GM21825 (cell line): ENCODE measurements at regions not wholly inside any gene's neighbourhood (a gene's known extent, or its start where the extent isn't known, plus 50 kb on each side); places are given as distances from the start of the nearest gene placed in this dataset.

Source experiments
- ATAC-seq: cut with Tn5 transposase; IDR thresholded peaks from one replicate; pipeline ENCODE4 v1.9.1; 2021; ENCODE audit warnings: mild to moderate bottlenecking, moderate library complexity; ENCODE audit not compliant: unreplicated experiment

DNA sequence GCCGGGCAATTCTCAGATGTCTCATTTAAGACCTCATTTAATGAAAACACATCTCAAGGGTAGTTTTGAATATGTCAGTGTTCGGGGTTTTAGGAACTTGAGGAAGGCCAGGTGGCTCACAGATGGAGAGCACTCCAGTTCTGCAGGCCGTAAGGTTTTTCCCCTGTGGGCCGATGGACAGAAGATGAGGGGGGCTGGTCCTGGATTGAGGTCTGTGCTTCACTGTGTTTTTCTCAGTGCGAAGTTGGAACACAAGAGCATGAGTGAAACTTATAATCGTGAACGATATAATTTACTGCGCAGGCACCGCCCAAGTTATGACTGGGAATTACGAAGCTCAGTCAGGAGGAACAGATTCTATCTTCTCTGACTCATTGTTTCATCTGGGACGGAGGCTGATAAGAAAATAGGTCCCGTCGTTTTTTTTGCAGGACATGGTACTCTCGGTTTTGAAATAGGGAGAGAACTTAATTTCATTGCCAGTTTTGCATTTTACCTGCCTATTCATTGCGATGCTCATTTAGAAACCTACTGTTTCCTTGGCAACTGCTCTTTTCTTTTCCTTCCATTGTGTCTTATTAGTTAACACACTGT is 591.0 kb upstream of the PFKP start:
- ATAC-seq, result no peak

DNA sequence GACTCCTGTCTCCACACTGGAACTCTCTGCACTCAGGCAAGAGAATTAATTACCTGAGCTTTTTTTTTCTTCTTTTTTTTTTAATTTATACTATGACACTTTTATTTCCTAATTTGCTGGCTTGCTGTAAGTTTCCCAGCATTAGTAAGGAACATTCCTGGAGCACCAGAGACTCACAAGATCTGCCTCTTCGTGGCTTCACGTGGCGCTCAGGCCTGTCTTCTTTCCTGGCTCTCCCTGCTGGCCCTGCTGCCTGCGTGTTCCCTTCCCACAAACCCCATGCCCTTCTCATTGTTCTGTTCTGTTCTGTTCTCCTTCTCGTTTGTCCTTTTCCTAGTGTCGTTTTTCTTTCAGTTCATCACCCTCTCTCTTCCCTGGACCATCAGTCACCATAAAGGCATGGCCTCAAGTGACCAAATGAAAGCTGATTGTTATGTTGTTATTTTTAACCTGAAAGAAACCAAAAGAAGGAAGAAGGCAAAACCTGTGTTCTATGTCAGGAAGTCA is 591.6 kb upstream of the PFKP start:
- ATAC-seq, result no peak

DNA sequence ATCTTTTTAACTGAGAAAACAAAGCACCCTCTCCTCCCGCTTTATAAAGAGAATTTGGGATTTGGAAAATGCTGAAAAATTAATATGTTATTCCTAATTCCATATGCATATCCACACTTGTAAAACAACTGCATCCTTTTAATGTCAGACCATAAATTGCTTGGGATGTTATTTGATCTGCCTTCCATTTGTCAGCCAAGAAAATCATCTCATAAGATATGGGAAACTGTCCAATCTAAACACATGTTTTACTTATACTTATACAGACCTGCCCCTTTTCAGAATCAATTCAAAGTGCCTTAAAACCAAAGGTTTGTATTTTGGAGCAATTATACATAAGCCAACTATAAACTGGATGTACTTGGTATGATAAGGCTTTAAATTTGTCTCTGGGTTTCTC is 595.5 kb upstream of the PFKP start:
- no peak for ATAC-seq

DNA sequence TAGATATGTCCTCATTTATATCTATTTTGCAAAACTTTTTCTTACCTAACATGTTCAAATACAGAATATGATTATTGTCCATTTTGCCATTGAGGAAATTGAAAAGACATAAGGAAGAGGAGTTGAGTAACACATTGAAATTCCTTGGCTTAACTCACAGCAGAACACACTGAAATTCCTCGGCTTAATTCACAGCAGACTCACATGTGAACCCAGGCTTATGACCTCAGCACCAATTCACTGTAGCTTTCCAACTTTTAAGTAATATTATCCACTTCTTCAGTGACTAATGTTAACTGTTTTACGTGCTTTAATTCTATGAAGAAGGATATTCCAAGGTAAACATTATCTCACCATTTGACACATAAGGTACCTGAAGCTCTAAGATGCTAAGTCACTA is 597.5 kb upstream of the PFKP start:
- no peak for ATAC-seq

DNA sequence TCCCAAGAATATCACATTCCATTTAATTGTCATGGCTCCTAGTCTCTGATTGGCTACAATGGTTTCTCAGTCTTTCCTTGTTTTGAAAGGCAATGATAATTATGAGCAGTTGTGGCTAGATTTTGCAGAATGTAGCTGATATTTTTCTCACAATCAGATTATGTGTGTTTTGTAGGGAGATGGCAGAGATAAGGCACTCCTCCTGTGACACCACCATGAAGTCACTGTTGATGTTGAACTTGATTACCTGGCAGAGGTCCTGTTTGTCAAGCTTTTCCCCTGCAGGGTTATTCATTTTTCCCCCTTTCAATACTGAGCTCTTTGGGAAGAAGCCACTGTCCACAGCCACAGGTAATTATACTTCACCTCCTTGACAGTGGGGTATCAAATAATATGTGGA is 602.9 kb upstream of the PFKP start:
- ATAC-seq, result no peak

DNA sequence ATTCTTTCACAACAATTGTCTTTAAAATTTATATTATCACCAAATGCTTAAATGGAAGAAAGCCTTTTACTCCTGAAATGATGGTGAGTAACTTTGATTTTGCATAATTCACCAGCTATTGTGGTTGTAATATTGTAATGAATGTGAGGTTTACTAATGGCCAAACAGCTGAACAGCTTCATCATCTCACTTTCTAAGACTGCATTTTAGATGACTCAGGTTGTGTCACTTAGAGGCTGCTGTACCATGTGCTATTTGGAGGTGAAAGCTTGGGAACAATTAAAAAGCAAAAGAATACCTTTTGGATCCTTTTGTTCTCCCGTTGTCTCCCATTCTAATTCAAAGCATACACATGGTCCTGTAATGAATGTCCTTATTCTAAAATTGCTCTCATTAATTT is 604.0 kb upstream of the PFKP start:
- no peak for ATAC-seq

DNA sequence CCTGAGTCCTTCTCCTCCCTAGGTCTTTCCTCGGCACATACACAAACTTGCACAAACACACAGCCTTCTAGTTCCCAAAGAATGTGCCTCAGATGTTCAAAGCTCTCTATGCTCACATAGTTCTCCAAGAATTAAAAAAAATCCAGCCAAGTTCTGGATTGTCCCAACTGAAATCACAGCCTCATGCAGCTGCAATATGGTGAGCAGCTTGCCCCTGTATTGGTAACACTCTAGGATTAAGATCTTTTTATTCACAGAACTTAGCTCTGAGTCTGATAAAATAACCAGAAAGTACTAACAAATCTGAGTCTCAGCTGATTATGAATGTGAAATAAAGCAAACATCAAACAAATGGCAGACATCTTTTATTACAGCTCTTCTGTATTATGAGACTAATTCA is 604.8 kb upstream of the PFKP start:
- ATAC-seq, result no peak

DNA sequence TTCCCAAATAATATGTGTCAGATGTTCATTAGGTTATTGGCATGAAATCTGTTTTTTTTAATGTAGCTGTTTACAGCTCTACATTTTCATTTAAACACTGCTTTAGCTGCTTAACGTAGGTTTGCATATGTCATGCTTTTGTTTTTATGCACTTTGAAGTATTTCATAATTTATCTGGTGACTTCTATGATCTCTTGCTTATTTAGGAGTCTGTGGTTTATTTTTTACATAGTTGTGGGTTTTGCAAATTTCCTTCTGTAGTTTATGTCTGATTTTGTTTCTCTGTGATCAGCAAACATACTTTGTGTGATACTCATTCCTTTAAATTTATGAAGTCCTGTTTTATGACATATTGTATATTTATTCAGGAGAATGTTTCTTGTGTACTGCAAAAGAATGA is 606.5 kb upstream of the PFKP start:
- ATAC-seq, result no peak

DNA sequence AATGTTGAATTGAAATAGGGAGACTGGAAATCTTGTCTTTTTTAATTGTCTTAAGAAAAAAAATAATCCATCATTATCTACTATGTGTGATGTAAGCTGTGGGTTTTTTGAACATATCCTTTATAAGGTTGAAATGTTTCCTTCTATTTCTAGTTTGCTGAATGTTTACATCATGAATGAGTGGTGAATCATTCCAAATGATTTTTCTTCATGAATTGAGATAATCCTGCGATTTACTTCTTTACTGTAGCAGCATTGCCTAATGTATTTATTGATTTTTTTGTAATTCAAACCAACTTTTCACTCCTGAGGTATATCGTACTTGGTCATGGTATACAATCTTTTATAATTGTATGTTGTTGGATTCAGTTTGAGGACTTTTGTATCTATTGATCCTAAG is 607.6 kb upstream of the PFKP start:
- no peak for ATAC-seq

DNA sequence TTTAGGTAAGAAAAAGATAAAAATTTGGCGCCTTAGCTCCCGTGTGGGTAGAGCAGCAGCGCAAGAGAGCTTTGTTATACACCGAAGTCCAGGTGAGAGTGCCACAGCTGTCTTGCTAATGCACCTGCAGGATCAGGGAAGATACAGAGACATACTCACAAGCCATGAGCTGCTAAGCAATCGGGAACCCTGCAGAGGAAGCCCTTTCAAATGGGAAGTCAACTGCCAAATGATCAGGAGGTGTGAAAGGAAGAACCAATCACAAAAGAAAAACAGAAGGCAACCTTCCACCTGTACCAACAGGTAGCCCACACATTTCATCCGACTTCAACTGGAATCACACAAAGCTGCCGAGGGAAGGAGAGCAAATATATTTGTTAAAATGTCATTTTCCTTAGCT is 610.5 kb upstream of the PFKP start:
- no peak for ATAC-seq

DNA sequence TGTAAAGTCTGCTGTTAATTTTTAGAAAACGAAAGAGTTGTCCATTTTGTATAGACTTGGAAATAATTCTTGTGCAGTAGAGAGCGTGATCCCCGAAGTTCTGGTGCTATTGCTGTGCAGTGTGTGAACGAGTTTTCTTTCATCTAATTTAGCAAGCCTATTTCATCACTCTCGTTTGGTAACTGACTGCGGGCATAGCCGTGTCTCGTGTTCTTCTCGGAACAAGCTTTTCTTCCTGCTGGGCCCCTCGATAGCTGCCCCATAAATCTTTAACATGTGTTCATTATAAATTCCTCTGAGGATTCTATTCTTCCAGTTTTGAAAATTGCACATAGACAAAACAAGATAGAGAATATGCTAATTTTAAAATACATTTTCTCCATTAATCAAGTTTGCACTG is 622.0 kb upstream of the PFKP start:
- ATAC-seq, result no peak

DNA sequence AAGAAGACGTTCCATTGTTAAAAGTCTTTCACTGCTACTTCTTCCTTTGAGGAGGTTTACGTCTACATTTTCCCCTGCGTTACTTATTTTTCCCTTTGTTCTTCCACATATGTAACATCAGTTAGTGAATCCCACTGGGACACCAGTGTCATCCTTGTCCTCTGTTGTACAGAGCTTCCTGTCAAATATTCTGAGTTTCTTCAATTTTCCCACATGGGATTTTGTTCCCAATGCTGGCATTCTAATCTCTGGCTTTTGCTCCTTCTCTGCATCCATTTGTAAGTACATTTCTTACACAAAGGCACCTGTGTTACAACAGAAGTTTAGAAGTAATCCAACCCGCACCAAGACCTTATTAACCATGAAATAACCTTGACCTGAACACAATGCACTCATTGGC is 627.4 kb upstream of the PFKP start:
- no peak for ATAC-seq

DNA sequence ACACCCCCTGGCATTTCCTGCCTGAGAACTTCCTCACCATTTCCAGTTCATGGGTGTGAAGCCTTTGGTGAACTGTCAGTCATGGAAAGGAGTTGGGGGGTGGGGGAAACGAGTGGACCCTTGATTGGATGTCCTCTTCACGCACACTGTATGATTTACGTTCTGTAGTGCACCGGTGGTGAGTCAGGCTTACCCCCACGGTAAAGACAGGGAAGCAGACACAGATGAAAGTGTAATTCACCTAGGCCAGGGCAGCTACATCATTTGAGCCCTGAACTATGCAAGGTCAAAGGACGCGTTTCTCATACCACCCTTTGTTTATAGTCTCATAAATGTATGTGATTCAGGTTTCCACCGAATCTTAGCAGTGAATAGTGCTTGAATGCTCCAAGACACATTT is 628.3 kb upstream of the PFKP start:
- no peak for ATAC-seq

DNA sequence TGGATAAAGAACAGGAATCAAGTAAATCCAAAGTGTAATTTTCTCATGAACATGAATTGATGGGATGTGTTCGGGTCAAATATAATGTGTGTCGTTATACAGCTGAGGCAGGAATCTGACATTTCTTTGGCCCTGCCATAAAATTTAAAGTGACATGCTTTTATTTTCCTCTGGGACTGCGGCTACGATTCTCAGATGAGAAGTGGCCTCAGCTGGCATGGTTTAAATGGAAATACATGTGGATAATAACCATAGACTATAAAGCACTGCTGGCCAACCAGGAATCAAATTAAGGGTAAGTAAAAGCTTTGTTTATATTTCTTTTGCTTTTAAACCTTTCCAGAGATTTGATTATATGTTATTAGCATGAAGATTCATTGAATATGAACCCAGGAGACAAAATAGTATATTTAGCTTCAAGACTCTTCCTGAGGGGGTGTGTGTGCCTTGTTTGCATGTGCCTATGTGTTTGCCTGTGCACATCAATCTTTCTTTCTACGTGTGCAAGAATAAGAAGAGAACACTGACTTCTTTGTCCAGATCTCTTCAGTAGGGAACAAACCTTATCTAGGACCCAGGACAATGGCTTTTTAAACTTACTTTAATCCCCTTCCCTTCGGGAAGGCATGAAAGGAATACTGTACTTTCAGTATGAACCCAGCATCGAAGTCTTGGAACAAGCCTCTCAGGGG is 629.0 kb upstream of the PFKP start:
- no peak for ATAC-seq

DNA sequence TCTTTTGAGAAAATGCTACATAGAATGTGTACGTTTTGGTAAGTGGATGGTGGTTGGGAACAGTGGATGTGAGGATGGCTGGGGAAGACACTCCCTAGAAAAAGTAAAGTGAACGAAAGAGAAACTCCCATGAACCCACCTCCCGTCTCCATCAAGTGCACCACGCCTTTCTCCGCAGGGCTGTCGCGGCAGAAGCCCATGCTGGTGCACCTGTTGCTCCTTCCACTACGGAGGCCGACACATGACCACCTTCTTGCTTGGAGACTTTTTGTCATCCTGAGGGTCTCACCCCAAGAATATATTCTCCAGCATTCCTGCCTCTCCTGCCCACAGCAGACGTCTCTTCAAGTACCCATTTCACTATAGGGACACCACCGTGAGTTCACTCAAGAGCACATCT is 630.4 kb upstream of the PFKP start:
- no peak for ATAC-seq

DNA sequence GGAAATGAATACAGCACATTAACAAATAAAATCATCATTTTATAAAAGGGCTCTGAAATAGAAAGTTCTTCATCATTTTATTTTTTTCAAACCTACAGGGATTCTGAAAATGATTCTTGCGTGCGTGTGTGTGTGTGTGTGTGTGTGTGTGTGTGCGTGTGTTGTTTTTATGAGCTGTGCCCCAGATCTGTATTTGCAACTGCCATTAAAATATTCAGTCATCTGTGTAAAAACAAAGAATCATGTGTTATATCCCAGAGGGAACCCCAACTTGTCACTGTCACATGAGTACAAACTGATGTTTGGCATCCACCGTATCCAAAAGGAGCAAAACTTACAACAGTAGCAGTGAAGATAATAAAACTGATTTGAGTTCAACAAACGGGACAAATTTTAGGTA is 635.4 kb upstream of the PFKP start:
- no peak for ATAC-seq

DNA sequence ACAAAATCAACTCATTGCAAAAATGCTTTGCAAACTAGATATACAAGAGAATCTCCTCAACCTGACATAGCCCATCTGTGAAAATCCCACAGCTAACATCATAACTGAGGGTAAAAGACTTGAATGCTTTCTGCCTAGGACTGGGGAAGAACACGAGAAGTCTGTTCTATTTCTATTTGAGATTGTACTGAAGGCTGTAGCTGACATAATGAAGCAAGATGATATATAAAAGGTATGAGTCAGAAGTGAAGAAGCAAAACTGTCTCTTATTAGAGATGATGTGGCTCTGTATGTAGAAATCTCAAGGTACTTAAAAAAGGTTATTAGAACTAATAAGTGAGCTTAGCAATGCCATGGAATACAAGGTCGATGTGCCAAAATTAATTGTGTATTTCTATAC is 639.9 kb upstream of the PFKP start:
- no peak for ATAC-seq

DNA sequence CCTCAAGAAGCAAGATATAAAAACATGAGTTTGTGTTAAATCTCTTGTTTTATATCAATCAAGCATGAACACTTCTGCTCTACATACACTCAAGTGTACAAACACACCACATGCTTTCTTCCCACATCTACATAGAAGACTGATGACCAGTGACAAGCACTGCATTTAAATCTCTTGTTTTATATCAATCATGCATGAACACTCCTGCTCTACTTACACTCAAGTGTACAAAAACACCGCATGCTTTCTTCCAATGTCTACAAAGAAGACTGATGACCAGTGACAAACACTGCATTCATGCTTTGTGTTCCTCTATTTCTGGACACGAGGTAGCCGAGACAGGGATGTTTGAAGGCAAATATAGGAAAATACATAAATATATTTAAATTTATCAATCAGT is 642.0 kb upstream of the PFKP start:
- ATAC-seq, result no peak

DNA sequence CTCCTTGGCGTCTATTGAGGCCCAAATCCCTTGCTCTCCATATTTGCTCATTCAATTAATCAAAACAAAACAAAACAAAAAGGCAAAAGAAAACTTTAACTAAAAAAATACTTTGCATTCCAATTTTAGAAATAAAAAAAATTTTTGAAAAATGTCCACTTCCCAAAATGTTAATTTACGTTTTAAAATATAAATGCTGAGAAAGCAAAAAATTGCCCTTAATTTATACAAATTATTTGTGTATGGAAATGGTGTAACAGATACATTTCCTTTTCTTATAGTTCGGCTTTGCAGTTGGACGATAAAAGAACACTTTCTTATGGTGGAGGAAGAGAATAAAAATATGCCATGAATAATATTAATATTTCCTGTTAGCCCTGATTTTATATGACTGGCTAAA is 652.8 kb upstream of the PFKP start:
- no peak for ATAC-seq

DNA sequence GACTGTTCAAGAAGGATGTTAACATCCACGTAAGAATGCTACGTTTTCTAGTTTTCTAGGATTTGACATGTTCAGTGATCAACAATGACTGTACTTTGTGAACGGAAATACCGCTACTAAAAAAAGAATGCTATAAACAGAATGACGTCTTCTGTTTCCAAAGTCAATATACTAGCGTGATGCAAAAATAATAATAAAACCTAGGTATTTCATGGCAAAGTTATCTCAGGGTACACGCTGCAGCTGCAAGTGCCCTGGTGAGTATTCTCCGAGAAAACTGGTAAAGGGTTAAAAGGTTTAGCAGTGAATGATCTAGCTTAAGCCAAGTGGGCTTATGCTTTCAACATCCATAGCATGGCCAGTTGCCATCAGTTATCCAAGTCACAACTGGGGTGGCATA is 653.3 kb upstream of the PFKP start:
- ATAC-seq, result no peak

DNA sequence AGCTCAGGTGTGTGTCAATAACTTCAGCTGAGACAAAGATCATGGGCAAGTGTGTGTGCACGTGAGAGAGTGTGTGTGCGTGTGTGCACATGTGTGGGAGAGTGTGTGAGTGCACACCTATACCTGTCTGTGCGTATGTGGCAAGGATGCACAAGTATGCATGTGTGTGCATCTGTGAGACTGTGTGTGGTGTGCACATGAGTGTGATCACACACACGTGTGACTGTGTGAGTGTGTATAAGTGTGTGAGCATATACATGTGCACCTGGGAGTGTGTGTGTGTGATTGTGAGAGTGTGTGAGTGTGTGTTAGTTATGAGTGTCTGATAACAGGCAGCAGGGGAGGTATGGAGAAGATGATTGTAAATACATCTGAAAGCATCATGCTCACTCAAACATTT is 657.3 kb upstream of the PFKP start:
- no peak for ATAC-seq

DNA sequence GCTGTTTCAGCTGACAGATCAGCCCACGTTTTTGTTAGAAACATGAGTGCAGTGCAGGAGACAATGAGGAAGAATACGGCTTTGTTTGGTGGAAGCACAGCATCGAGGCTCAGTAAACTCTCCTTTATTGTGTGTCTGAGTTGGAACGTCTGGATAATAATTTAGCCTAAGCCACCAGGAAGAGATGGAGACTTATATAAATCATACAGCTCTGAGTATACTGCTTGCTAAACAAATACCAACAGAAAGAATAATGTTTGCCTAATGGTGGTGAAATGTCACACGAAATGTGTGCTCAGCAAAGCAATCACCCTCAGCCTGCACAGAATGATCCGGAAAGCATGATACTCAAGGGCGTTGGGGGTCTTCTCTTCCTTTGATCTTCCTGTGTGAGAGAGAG is 664.1 kb upstream of the ADARB2 start:
- no peak for ATAC-seq

DNA sequence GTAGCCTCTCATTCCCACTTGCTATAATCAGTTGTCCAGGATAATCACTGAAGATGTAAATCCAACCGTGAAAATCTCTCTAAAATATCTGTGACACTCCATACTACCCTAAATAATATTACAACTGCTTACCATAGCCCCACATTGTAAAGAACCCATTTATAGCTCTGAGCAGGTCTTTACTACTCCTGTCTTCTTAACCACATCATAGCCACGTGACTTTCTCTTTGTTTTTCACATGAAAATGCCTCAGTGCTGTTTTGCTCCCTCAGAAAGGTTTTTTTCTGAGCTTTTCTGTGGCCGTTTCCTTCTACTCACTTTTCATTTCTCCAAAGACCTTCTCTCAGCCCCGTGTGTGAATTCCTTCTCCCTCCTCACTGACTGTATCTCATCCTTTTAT is 662.2 kb upstream of the ADARB2 start:
- ATAC-seq, result no peak
